ENCODE measurements at regions not wholly inside any gene's neighbourhood (a gene's known extent, or its start where the extent isn't known, plus 50 kb on each side); places are given as distances from the start of the nearest gene placed in this dataset.
A peak's percentile ranks its signal among the peaks of the same experiment; 100 is the strongest.

- no peak for DNase-seq
- Histone ChIP-seq H3K36me3 (ENCODE audit: low read depth) (no peaks in the 10 kb centered on the region), H3K27ac (no peak overlapping the region), H3K9ac (no peak overlapping the region), H3K4me2 (ENCODE audit: unreplicated experiment) (no peak overlapping the region), H3K9me2 (ENCODE audit: insufficient read depth) (no peaks in the 10 kb centered on the region), H2AFZ (no peak overlapping the region), H3K4me3 (no peak overlapping the region), H3K27me3 (replicated peaks; ENCODE audit: insufficient read depth) (no peaks in the 10 kb centered on the region), H3K4me1 (ENCODE audit: insufficient read depth) (no peaks in the 10 kb centered on the region), H3K79me2 (ENCODE audit: insufficient read depth) (no peaks in the 10 kb centered on the region), H3K9me3 (ENCODE audit: low read depth) (no peaks in the 10 kb centered on the region), H4K20me1 (ENCODE audit: insufficient read depth) (no peaks in the 10 kb centered on the region), H3F3A (ENCODE audit: insufficient read depth) (peaks cover 9% of the 10 kb centered on the region; the same call in 1 of the 2 replicates)
- no peak for TF ChIP-seq EZH2 (IDR thresholded peaks at IDR 0.05; ENCODE audit: insufficient read depth, poor library complexity, severe bottlenecking)
- no peak for TF ChIP-seq EZH2phosphoT487 (IDR thresholded peaks at IDR 0.05; ENCODE audit: insufficient read depth, low read depth)
- in situ Hi-C loops (cut with MboI): no loop called here
Observed at GRCh38 chr9:115285836-115286235, 167.9 kb upstream of the TNC start.

- Histone ChIP-seq H3K4me1 (ENCODE audit: insufficient read depth) (peaks cover under 1% of the 10 kb centered on the region; the same call in 1 of the 2 replicates), H3K27ac (no peak overlapping the region), H3K27me3 (replicated peaks; ENCODE audit: insufficient read depth) (no peaks in the 10 kb centered on the region), H3K4me2 (ENCODE audit: unreplicated experiment) (no peak overlapping the region), H3K79me2 (ENCODE audit: insufficient read depth) (no peaks in the 10 kb centered on the region), H4K20me1 (ENCODE audit: insufficient read depth) (no peaks in the 10 kb centered on the region), H2AFZ (no peak overlapping the region), H3K36me3 (ENCODE audit: low read depth) (no peaks in the 10 kb centered on the region), H3K9me2 (ENCODE audit: insufficient read depth) (no peaks in the 10 kb centered on the region), H3K4me3 (no peak overlapping the region), H3F3A (ENCODE audit: insufficient read depth) (peaks cover 9% of the 10 kb centered on the region; the same call in 1 of the 2 replicates), H3K9me3 (ENCODE audit: low read depth) (no peaks in the 10 kb centered on the region), H3K9ac (no peak overlapping the region)
- WGBS, 2 experiments (ENCODE audit: low coverage in 1 of 2, low lambda C conversion rate in 2 of 2, missing lambda C conversion rate in 2 of 2): 92 to 96% methylated on average over 1 of the region's 1 CpG
- in situ Hi-C loops (cut with MboI): no loop called here
- TF ChIP-seq EZH2phosphoT487 (IDR thresholded peaks at IDR 0.05; ENCODE audit: insufficient read depth, low read depth) (no peak), EZH2 (IDR thresholded peaks at IDR 0.05; ENCODE audit: insufficient read depth, poor library complexity, severe bottlenecking) (no peak)
- no peak for DNase-seq
Observed at GRCh38 chr9:115286411-115286810, 168.5 kb upstream of the TNC start.

- DNase-seq: peak; percentile 33
- in situ Hi-C loops (cut with MboI): no loop called here
- H4K20me1 ChIP-seq (ENCODE audit: insufficient read depth): no peaks in the 10 kb centered on the region
Observed at GRCh38 chr9:115289757-115290208, 171.8 kb upstream of the TNC start.

GRCh38 chr9:115291841-115292240, 173.9 kb upstream of the TNC start:
- H4K20me1 ChIP-seq (ENCODE audit: insufficient read depth): no peaks in the 10 kb centered on the region
- no peaks in the 10 kb centered on the region for H3K36me3 ChIP-seq (ENCODE audit: low read depth)
- H3K4me2 ChIP-seq (ENCODE audit: unreplicated experiment): no peak overlapping the region
- no peaks in the 10 kb centered on the region for H3K9me2 ChIP-seq (ENCODE audit: insufficient read depth)
- H3K27ac ChIP-seq: no peak overlapping the region
- peaks cover 12% of the 10 kb centered on the region; the same call in 1 of the 2 replicates for H3F3A ChIP-seq (ENCODE audit: insufficient read depth)
- H3K4me1 ChIP-seq (ENCODE audit: insufficient read depth): peaks cover 19% of the 10 kb centered on the region
- H3K9ac ChIP-seq: no peak overlapping the region
- H2AFZ ChIP-seq: no peak overlapping the region
- no peaks in the 10 kb centered on the region for H3K27me3 ChIP-seq (replicated peaks; ENCODE audit: insufficient read depth)
- no peak overlapping the region for H3K4me3 ChIP-seq
- H3K79me2 ChIP-seq (ENCODE audit: insufficient read depth): no peaks in the 10 kb centered on the region
- in situ Hi-C loops (cut with MboI): no loop called here
- peak; percentile 57 for DNase-seq
- H3K9me3 ChIP-seq (ENCODE audit: low read depth): no peaks in the 10 kb centered on the region
- TF ChIP-seq EZH2phosphoT487 (IDR thresholded peaks at IDR 0.05; ENCODE audit: insufficient read depth, low read depth): no peak
- no peak for TF ChIP-seq EZH2 (IDR thresholded peaks at IDR 0.05; ENCODE audit: insufficient read depth, poor library complexity, severe bottlenecking)
- WGBS, 2 experiments (ENCODE audit: low coverage in 1 of 2, low lambda C conversion rate in 2 of 2, missing lambda C conversion rate in 2 of 2): 82 to 85% methylated on average over 3 of the region's 3 CpGs

More at GRCh38 chr9:115289757-115290208, 171.8 kb upstream of the TNC start:
- no peak overlapping the region for H2AFZ ChIP-seq
- no peak overlapping the region for H3K27ac ChIP-seq
- no peak overlapping the region for H3K4me2 ChIP-seq (ENCODE audit: unreplicated experiment)
- H3K9ac ChIP-seq: no peak overlapping the region
- no peaks in the 10 kb centered on the region for H3K36me3 ChIP-seq (ENCODE audit: low read depth)
- H3K9me3 ChIP-seq (ENCODE audit: low read depth): no peaks in the 10 kb centered on the region
- 63 to 67% methylated on average over 1 of the region's 1 CpG for WGBS, 2 experiments (ENCODE audit: low coverage in 1 of 2, low lambda C conversion rate in 2 of 2, missing lambda C conversion rate in 2 of 2)
- H3K4me1 ChIP-seq (ENCODE audit: insufficient read depth): peaks cover 19% of the 10 kb centered on the region
- no peak overlapping the region for H3K4me3 ChIP-seq
- H3K79me2 ChIP-seq (ENCODE audit: insufficient read depth): no peaks in the 10 kb centered on the region
- H3K9me2 ChIP-seq (ENCODE audit: insufficient read depth): no peaks in the 10 kb centered on the region
- H3K27me3 ChIP-seq (replicated peaks; ENCODE audit: insufficient read depth): no peaks in the 10 kb centered on the region
- no peak for TF ChIP-seq EZH2phosphoT487 (IDR thresholded peaks at IDR 0.05; ENCODE audit: insufficient read depth, low read depth)
- no peak for TF ChIP-seq EZH2 (IDR thresholded peaks at IDR 0.05; ENCODE audit: insufficient read depth, poor library complexity, severe bottlenecking)
- H3F3A ChIP-seq (ENCODE audit: insufficient read depth): peaks cover 12% of the 10 kb centered on the region; the same call in 1 of the 2 replicates
